ENCODE measurements at regions not wholly inside any gene's neighbourhood (a gene's known extent, or its start where the extent isn't known, plus 50 kb on each side); places are given as distances from the start of the nearest gene placed in this dataset.
A peak's percentile ranks its signal among the peaks of the same experiment; 100 is the strongest.

GRCh38 chr1:11373895-11374747 is 101.1 kb downstream of the UBIAD1 start:
- no peak for DNase-seq (ENCODE audit: low read depth)

DNA sequence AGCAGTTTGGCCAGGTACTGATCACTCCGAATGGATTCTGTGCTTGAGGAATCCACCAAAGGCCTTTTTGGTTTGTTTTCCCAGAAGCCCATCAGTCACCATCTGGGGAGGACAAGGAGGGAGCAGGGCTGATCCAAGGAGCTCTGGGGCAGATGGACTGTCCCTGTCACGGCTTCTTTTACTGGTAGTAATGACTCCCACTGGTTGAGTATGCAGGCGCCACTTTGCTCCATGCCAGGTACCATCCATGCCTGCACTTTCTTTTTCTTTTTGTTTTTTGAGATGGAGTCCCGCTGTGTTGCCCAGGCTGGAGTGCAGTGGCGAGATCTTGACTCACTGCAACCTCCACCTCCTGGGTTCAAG is 101.7 kb downstream of the UBIAD1 start:
- DNase-seq (ENCODE audit: low read depth) = no peak

- no peak for DNase-seq (ENCODE audit: low read depth)
Measured at GRCh38 chr1:11377001-11377583, 101.9 kb upstream of the DISP3 start.

DNA sequence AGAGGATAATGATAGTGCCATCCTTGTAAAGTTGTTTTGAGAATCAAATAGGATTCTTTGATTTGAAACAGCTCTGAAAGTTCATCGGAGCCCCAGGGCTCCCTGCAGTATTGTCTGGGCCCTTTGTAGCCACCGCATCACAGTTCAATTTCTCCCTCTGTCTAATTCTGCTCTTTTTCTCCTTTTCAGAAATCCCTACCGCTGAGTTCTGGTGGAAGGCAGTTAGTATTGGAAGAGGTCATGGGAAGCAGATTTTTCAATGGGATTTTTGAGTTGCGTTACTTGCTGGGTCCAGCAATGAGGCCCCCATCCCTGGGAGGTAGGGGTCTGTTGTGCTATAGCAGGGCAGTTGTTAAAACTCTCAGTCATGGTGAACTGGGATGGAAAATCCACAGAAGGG is 101.0 kb upstream of the DISP3 start:
- DNase-seq (ENCODE audit: low read depth) = no peak

DNA sequence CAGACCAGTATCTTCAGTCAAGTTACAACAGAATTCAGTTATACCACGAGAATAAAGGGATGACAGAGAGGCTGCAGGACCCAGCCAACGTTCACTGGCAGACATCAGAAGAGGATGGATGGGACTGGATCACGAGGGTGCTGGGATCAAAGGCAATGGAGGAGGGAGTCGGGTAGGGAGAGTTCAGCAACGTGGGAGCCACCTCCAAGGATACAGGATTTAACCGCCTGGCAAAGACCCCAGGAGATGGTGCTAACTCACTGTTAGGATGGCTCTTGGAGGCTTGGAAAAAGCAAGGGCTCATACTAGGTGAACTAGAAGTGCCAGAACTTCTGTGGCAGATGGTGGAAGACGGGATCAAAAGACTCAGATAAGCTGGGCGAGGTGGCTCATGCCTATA is 99.1 kb upstream of the DISP3 start:
- no peak for DNase-seq (ENCODE audit: low read depth)

DNA sequence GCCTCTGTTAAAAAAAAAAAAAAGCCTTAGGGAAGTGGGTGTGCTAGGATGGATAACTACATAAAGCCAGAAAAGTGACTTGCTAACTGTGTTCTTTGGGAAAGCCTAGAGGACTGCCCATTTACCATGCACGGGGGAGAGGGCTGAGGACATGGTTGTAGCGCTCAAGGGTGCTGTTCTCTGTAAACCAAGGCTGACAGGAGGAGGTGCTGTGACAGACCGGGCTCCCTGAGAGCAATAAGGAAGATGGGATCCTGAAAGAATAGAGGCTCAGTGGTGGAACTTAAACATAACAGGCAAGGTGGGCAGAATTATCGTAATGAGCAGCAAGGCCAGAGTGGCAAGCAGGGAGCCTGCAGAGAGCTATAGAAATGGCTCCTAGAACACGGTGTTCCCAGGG is 98.5 kb upstream of the DISP3 start:
- DNase-seq (ENCODE audit: low read depth) = no peak

GRCh38 chr1:11383553-11384169 is 95.3 kb upstream of the DISP3 start:
- DNase-seq (ENCODE audit: low read depth) = peak; percentile 32

DNA sequence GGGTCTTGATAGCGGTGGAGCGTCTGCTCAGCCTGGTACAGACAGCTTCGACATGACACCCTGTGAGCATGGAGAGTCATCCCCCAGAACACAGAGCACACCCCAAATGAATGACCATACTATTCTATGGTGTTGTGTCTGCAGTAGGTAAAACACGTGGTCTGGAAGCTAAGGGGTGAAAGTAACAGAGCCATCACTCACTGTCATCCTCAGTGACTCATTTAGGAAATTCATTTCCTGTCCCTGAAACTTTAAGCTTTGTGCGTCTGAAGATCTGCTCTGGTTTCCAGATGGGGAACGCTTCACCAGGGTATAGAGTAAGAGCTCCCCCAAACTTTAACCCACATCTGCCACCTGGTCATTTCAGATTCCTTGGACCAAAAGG is 94.8 kb upstream of the DISP3 start:
- DNase-seq (ENCODE audit: low read depth) = peak; percentile 59

GRCh38 chr1:11387829-11388228 is 91.1 kb upstream of the DISP3 start:
- DNase-seq (ENCODE audit: low read depth) = no peak

GRCh38 chr1:11388617-11389016 is 90.3 kb upstream of the DISP3 start:
- no peak for DNase-seq (ENCODE audit: low read depth)

DNA sequence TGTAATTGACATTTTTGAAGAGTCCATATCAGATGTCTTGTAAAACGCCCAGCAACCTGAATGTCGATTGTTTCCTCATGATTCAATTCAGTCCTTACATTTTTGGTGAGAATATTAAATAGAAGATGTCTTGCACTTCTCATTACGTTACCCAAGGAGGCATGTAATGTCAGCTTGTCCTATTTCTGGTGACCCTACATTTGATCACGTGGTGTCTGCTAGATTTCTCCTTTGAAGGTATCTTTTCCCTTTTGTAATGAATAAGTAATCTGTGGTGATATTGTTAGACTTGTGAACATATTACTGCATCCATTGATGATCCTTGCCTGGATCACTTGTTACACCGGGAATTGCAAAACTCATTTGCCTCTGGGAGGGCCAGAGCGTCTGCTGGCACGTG is 87.6 kb upstream of the DISP3 start:
- no peak for DNase-seq (ENCODE audit: low read depth)

GRCh38 chr1:11391886-11392285 is 87.1 kb upstream of the DISP3 start:
- no peak for DNase-seq (ENCODE audit: low read depth)

DNA sequence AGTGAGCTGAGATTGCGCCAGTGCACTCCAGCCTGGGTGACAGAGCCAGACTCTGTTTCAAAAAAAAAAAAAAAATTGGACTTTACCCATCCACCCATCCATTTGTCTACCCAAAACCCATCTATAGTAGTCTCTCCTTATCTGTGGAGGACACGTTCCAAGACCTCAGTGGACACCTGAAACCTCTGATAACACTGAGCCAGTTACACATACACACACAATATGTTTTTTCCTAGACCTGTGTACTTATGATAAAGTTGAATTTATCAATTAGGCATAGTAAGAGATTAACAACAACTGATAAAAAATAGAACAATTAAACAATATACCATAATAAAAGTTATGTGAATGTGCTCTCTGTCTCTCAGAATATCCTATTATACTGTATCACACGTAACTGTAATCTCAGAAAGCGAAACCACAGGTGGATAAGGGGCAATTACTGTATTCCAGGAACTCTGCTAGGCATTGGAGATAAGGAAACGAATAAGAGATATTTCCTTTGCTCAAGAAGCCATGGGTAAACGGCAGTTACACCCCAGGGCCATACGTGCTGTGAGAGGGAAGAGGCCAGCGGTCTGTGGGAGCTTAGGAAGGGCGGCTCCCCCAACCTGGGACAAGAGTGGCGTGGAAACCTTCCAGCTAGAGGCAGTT is 84.2 kb upstream of the DISP3 start:
- no peak for DNase-seq (ENCODE audit: low read depth)

DNA sequence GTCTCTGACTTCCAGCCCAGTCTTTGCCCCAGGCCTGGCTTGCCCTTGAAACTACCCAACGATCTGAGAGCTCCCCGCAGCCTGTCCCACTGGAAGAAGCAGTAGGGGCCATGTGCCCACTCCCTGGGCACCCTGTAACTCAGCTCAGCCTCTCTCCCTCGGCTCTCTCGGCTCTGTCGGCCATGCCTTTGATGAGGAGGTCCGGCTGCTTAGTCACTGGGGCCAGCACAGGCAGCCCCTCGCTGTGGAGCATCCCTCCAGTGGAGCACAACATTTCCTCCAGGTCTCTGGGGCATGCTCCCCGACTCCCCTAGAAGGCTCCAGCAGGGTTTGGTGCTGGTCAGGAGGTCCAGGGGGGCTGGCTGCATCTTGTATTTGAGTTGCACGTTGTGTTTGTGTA is 83.3 kb upstream of the DISP3 start:
- DNase-seq (ENCODE audit: low read depth) = no peak

- no peak for DNase-seq (ENCODE audit: low read depth)
Measured at GRCh38 chr1:11397151-11397901, 81.6 kb upstream of the DISP3 start.

- DNase-seq (ENCODE audit: low read depth) = no peak
Measured at GRCh38 chr1:11399250-11399649, 79.7 kb upstream of the DISP3 start.

DNA sequence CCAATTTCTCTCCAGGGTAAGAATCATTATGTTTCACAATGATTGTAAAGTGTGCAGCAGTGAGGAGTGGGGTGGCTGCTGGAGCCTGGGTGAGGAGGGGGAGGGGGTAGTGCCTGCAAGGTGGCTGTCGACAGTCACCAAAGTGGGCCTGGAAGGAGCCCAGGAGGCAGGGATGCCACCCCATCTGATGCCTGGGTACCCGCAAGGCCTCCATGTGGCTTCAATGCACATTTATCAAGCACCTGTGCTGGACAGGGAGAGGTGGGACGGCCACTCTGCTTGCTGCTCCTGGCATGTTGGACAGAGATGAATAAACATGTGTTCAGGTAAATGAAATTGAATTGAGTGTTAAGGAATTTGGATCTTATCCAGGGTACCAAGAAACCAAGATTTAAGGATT is 78.8 kb upstream of the DISP3 start:
- no peak for DNase-seq (ENCODE audit: low read depth)

DNA sequence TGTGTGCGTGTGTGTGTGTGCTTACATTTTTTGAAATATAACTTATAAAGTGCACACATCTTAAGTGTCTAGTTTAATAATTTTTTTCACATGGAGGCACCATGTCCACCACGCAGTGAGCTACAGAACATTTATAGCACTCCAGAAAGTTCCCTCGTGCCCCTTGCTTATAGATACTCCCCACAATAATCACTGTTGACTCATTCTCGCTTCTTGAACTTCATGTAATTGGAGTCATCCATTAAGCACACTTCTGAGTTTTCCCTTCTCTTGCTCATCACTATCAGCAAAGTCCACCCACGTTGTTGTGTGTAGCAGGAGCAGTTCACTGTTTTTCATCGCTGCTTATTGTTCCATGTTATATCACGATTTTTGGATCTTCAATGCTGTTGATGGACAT is 78.4 kb upstream of the DISP3 start:
- DNase-seq (ENCODE audit: low read depth) = no peak

- no peak for DNase-seq (ENCODE audit: low read depth)
Measured at GRCh38 chr1:11406845-11407244, 72.1 kb upstream of the DISP3 start.

DNA sequence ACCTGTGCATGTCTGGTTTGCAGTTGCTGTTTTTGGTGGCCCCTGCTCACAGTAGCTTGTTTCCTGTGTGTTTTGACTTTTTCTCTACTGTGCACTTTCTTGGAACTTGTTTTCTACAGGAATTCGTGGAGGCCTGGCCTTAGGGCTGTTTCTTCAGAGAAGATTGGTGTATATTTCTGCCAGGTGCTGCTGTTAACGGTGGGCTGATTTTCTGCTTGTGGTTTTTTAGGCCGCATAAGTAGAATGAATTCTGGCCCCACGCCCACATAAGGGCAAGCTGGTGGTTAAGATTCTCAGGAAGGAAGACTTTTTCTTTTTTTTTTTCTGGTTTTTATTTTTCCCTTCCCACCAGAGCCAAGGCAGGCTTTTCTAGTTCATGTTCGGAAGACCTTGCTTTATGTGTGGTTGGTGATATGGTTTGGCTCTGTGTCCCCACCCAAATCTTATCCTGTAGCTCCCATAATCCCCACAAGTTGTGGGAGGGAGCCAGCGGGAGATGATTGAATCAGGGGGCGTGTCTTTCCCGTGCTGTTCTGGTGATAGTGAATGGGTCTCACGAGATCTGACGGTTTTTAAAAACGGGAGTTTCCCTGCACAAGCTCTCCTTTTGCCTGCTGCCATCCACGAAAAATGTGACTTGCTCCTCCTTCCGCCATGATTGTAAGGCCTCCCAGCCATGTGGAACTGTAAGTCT is 71.5 kb upstream of the DISP3 start:
- DNase-seq (ENCODE audit: low read depth) = peak; percentile 26

GRCh38 chr1:11412141-11412540 is 66.8 kb upstream of the DISP3 start:
- DNase-seq (ENCODE audit: low read depth) = no peak

Data from RPMI7951 (cell line).